DOHH2 (cell line): ENCODE measurements at regions not wholly inside any gene's neighbourhood (a gene's known extent, or its start where the extent isn't known, plus 50 kb on each side); places are given as distances from the start of the nearest gene placed in this dataset.

Experiments used
- EZH2phosphoT487 ChIP-seq: fragments of 200-600 bp; sonication (generic); IDR thresholded peaks from 2 replicates; pipeline ENCODE4 v1.6.1; 2017; ENCODE audit warnings: borderline replicate concordance, mild to moderate bottlenecking, antibody characterized with exemption, low read length, moderate library complexity, mixed read lengths
- TF ChIP-seq, protein P1 (sequence below): fragments of 200-600 bp; sonication (generic); IDR thresholded peaks from one replicate; pipeline ENCODE4 v1.5.1; 2014; ENCODE audit warnings: antibody characterized with exemption, mild to moderate bottlenecking, low read depth, low read length; ENCODE audit not compliant: poor library complexity, severe bottlenecking

DNA sequence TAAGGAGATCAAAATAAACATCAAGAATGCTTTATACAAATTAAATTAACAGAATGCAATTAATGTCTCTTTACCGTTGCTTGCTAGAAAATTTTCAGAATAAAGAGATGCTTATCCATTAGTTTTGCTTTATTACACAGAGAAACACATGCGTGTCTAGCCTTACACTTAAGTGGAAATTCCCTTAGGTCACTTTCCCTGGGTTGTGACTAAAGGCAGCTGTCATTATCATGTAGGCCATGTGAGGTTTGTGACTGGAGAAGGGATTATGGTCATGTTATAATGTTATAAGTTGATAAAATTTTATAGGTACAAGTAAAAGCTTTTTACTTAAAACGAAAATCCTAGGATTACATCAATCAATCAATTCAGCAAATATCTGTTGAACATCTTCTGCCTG, 121.0 kb downstream of the KCNRG start:
- TF ChIP-seq, protein P1, sequence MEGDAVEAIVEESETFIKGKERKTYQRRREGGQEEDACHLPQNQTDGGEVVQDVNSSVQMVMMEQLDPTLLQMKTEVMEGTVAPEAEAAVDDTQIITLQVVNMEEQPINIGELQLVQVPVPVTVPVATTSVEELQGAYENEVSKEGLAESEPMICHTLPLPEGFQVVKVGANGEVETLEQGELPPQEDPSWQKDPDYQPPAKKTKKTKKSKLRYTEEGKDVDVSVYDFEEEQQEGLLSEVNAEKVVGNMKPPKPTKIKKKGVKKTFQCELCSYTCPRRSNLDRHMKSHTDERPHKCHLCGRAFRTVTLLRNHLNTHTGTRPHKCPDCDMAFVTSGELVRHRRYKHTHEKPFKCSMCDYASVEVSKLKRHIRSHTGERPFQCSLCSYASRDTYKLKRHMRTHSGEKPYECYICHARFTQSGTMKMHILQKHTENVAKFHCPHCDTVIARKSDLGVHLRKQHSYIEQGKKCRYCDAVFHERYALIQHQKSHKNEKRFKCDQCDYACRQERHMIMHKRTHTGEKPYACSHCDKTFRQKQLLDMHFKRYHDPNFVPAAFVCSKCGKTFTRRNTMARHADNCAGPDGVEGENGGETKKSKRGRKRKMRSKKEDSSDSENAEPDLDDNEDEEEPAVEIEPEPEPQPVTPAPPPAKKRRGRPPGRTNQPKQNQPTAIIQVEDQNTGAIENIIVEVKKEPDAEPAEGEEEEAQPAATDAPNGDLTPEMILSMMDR = no peak
- no peak for TF ChIP-seq EZH2phosphoT487
